Limb (tissue), 2 donors: ENCODE measurements at regions not wholly inside any gene's neighbourhood (a gene's known extent, or its start where the extent isn't known, plus 50 kb on each side); places are given as distances from the start of the nearest gene placed in this dataset.
A peak's percentile ranks its signal among the peaks of the same experiment; 100 is the strongest.

Source experiments
- DNase-seq, 2 donors: peaks; one replicate each; pipeline ENCODE4 v3.0.0-alpha.2; 2016; ENCODE audit errors: extremely low spot score in 2 of 2

- DNase-seq, result no peak
Measured at GRCh38 chr16:73378471-73378870, 330.5 kb upstream of the ZFHX3 start.

- DNase-seq, result no peak
Measured at GRCh38 chr16:73371584-73372319, 323.8 kb upstream of the ZFHX3 start.

- no peak for DNase-seq
Measured at GRCh38 chr16:73369851-73370250, 321.9 kb upstream of the ZFHX3 start.

- no peak for DNase-seq
Measured at GRCh38 chr16:73368715-73369114, 320.8 kb upstream of the ZFHX3 start.

- peak; percentile 72 to 80 for DNase-seq
Measured at GRCh38 chr16:73365016-73365551, 317.2 kb upstream of the ZFHX3 start.

- DNase-seq, result no peak
Measured at GRCh38 chr16:73364413-73364812, 316.5 kb upstream of the ZFHX3 start.

- no peak for DNase-seq
Measured at GRCh38 chr16:73361061-73361460, 313.1 kb upstream of the ZFHX3 start.

- DNase-seq, result no peak
Measured at GRCh38 chr16:73356401-73357079, 308.6 kb upstream of the ZFHX3 start.

- DNase-seq, result no peak
Measured at GRCh38 chr16:73355981-73356380, 308.1 kb upstream of the ZFHX3 start.

GRCh38 chr16:73354434-73354833, 306.5 kb upstream of the ZFHX3 start:
- DNase-seq, result peak in 1 of 2 donors; percentile 21

- no peak for DNase-seq
Measured at GRCh38 chr16:73350707-73351452, 303.0 kb upstream of the ZFHX3 start.

- peak in 1 of 2 donors; percentile 74 for DNase-seq
Measured at GRCh38 chr16:73347500-73348375, 299.8 kb upstream of the ZFHX3 start.

- no peak for DNase-seq
Measured at GRCh38 chr16:73339821-73340220, 291.9 kb upstream of the ZFHX3 start.

GRCh38 chr16:73337373-73338296, 289.7 kb upstream of the ZFHX3 start:
- DNase-seq, result no peak

- DNase-seq, result peak; percentile 13 to 48
Measured at GRCh38 chr16:73329358-73330286, 281.7 kb upstream of the ZFHX3 start.

- DNase-seq, result no peak
Measured at GRCh38 chr16:73326770-73327470, 279.0 kb upstream of the ZFHX3 start.

- DNase-seq, result no peak
Measured at GRCh38 chr16:73326221-73326620, 278.3 kb upstream of the ZFHX3 start.

GRCh38 chr16:73323880-73324279, 276.0 kb upstream of the ZFHX3 start:
- no peak for DNase-seq
